GM12891 (cell line): ENCODE measurements at regions not wholly inside any gene's neighbourhood (a gene's known extent, or its start where the extent isn't known, plus 50 kb on each side); places are given as distances from the start of the nearest gene placed in this dataset.

Experiments used
- DNase-seq: peaks from one replicate; pipeline ENCODE4 v3.0.0; 2011; ENCODE audit warnings: low spot score; ENCODE audit not compliant: insufficient read length
- FAIRE-seq: peaks from 2 replicates; lab custom pipeline; 2011; peaks lifted over from hg19 to GRCh38; lab: Jason Lieb, UNC
- PAX5 ChIP-seq: IDR thresholded peaks from 2 replicates; pipeline ENCODE4 v1.6.1; 2011; ENCODE audit warnings: low read length, moderate library complexity, mild to moderate bottlenecking; ENCODE audit not compliant: insufficient read depth, severe bottlenecking
- POLR2A ChIP-seq: IDR thresholded peaks from 2 replicates; pipeline ENCODE4 v1.6.1; 2011; ENCODE audit warnings: low read depth, low read length, control low read depth
- POLR2AphosphoS5 ChIP-seq: IDR thresholded peaks from 2 replicates; pipeline ENCODE4 v1.6.1; 2011; ENCODE audit warnings: low read depth, low read length, control low read depth
- POU2F2 ChIP-seq: IDR thresholded peaks from 2 replicates; pipeline ENCODE4 v1.6.1; 2011; ENCODE audit warnings: low read depth, mild to moderate bottlenecking, control low read depth, low read length, moderate library complexity
- SPI1 ChIP-seq: IDR thresholded peaks from 2 replicates; pipeline ENCODE4 v1.6.1; 2011; ENCODE audit warnings: low read depth, low read length, control low read depth
- TAF1 ChIP-seq: IDR thresholded peaks from 2 replicates; pipeline ENCODE4 v1.6.1; 2011; ENCODE audit warnings: low read depth, low read length, control low read depth

DNA sequence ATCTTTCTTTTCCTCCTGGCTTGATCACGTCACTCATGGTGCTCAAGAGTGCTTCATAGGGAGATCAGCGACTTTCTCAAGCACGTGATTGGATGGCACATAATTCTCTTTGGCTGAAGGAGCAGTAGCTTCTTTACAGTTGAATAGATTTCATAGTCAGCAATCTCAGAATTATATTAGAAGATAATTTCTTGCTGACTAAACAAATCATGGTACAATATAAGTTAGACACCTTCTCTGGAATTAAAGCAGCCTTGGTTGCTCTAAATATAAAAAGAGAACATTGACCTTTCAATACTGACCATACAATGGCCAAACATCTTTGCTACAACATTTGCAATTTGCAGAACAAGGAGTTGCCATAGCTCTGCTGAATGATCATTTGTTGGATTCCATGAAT, 238.5 kb upstream of the CHST9 start:
- FAIRE-seq (no peak), DNase-seq (no peak)
- no peak for TF ChIP-seq PAX5
- no peak for TF ChIP-seq POLR2A
- TF ChIP-seq TAF1, result no peak
- TF ChIP-seq SPI1, result no peak
- no peak for TF ChIP-seq POLR2AphosphoS5
- no peak for TF ChIP-seq POU2F2

DNA sequence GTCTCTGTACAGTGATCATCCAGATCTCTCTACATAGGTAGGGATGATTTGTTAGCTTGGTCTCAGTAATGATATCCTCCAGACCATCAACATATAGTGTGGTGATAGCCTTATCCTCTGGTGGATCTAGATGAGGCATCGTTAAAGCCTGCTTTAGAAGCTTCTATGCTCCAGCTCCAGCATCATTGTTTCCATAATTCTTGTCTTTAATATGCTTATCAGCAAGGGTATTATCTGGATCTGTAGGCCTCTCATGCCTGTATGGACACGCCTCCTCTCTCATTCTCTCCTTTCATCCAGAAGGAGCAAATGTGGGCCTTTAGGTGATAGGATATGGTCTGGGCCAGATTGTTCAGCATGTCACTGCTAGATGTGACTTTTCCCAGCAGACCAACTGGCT, 234.5 kb upstream of the CHST9 start:
- no peak for FAIRE-seq
- no peak for DNase-seq
- TF ChIP-seq POLR2AphosphoS5, result no peak

DNA sequence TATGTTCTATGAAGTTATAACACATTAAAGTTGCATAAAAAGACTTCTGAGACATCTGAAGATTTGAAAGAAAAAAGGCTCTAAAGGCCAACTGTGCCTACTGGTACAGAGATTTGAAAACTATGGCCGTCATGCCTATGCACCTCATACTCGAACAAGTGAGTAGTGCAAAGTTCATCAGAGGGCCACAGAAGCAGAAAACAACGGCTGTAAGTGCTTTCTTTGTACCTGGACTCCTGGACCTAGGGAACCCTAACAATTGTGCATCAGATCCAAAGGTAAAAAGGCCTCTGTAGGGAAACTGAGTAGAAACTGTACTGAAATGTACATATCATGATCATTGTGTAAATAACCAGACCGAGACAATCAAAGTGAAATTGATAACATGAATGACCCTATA, 230.4 kb upstream of the CHST9 start:
- TF ChIP-seq SPI1 (no peak), POLR2A (no peak)
- DNase-seq (no peak), FAIRE-seq (no peak)

DNA sequence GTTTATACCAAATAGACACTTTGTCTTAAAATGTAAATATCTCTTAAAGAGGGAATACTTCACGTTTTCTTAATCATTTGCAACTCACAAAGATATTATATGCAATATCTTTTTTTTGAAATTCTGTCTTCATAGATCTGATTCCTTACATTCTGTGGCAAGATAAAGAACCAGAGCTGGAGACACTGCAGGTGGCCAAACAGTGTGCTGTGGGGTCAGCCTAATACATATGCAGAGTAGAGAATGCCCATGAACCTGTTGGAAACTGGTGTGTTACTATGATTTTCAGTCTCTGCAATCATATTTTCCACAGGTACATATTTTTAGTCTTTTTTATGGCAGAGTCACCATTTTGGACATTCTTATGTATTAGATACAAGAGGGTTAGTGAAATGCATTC, 229.6 kb upstream of the CHST9 start:
- no peak for DNase-seq
- no peak for TF ChIP-seq POU2F2
- TF ChIP-seq PAX5, result no peak
- no peak for TF ChIP-seq POLR2A
- no peak for TF ChIP-seq TAF1
- FAIRE-seq, result no peak

DNA sequence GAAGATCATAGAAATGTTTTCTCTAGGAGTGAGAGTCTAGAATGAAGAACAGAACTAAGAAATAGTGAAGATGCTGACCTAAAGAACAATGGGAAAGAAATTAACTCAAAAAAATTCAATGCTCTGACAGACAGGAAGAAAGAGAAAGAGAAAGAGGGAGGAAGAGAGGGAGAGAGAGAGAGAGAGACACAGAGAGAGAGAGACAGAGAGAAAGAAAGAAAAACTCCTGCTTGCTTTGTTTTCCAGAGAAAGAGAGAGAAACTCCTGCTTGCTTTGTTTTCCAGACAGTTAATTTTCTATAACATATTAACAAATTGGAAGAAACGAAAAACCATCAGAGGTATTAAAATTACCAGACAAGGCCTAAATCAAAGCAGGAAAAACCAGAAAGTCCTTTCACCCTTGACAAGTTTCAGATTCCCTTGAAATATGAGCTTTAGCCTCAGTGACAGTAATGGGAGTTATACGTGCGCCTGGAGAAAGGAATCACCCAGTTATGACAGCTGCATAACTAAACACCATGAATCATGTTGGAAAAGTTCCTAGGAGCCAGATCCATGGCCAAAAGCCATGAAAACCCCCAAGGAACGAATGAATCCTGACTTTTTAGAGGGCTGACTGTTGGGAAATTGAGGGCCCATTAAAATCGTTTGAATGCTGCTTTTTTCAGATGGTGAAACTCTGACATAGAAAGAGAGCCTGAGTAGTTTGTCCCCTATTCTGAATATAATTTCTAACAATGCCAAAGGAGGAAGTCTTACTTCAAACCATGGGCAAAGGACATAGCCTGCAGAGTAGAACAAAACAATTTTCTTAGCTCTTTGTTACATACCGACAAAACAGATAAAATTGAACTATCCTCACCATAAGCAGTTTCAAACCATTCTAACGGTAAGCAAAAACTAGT, 228.6 kb upstream of the CHST9 start:
- no peak for FAIRE-seq
- TF ChIP-seq POLR2AphosphoS5, result no peak
- no peak for TF ChIP-seq PAX5
- no peak for TF ChIP-seq TAF1
- no peak for TF ChIP-seq POLR2A
- no peak for TF ChIP-seq SPI1
- no peak for TF ChIP-seq POU2F2
- no peak for DNase-seq

DNA sequence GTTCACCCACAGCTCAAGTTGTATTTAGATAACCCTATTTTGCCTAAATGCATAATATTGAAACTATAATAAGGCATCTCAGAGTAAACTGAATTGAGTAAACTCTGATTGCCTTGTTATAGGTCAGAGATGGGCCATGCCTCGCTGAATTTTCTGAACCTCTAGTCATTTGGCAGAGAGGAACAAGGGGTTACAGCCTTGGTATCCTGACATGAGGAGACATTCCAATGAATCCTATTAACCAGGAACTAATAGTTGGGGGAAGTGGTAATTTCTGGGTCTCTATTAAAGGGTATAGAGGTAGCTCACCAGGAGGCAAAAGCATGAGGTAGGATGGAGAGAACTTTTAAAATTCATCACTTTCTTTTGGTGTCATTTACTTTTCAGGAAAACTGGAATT, 227.4 kb upstream of the CHST9 start:
- FAIRE-seq (no peak), DNase-seq (no peak)
- TF ChIP-seq POLR2A, result no peak
- TF ChIP-seq PAX5, result no peak
- no peak for TF ChIP-seq POLR2AphosphoS5
- TF ChIP-seq POU2F2, result no peak
- no peak for TF ChIP-seq SPI1
- TF ChIP-seq TAF1, result no peak

DNA sequence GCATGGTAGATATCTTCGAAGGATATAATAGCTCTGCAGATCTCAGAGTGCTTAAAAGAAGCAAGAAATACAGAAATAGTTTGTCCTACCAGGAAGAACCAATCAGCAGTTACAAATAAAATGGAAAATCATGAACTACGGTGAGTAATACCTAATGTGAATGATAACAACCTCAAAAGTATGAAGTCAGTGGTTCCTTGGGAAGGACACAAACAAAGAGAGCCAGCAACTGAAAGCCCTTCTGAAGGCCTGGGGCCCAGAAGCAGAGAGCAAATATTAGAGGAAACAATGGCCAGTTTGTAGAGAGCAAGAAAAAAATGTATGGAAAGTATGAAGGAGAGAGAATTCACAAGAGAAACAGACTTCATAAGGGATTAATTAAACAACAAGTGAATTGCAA, 226.8 kb upstream of the CHST9 start:
- no peak for FAIRE-seq
- TF ChIP-seq PAX5 (no peak), POLR2A (no peak), SPI1 (no peak), POLR2AphosphoS5 (no peak), TAF1 (no peak), POU2F2 (no peak)
- no peak for DNase-seq

DNA sequence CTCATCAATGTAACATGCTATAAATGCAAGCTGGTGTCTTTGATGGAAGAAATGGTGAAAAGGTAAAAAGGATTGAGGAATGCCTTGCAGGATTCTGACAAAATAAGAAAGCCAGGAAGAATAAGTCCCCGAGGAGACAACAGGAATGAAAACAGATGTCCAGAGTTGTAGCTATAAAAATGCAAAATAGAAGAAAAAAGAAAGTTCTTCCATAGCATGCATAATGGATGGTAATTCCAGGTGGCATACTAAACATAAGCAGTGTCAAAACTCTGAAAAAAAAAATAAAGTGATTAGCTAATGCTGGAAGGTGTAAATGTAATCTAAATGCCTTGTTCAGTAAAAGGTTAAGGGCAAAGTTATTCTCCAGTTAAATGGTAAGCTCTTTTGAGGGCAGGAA, 225.9 kb upstream of the CHST9 start:
- FAIRE-seq (no peak), DNase-seq (no peak)
- TF ChIP-seq TAF1 (no peak), POLR2AphosphoS5 (no peak), POU2F2 (no peak), PAX5 (no peak), SPI1 (no peak), POLR2A (no peak)

DNA sequence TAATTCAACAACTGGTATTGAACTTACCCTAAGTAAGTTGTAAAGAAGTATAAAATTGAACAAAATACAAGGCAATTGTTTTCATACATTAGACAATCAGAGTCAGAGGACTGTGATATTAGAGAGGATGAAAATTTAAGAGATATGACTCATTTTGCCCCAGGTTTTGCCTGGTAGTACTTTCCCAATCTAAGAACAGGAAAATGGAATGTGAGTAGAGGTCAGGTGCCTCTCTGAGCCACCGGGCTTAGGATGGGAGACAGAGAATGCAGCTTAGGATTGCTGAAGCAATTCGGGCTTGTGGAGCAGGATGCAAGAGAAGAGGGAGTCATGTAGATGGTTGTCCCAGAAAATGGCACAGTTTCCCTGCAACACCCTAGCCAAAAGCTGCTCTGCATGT, 219.7 kb upstream of the CHST9 start:
- no peak for TF ChIP-seq SPI1
- no peak for TF ChIP-seq POLR2A
- TF ChIP-seq TAF1, result no peak
- no peak for TF ChIP-seq PAX5
- TF ChIP-seq POLR2AphosphoS5, result no peak
- no peak for TF ChIP-seq POU2F2
- FAIRE-seq (no peak), DNase-seq (no peak)

DNA sequence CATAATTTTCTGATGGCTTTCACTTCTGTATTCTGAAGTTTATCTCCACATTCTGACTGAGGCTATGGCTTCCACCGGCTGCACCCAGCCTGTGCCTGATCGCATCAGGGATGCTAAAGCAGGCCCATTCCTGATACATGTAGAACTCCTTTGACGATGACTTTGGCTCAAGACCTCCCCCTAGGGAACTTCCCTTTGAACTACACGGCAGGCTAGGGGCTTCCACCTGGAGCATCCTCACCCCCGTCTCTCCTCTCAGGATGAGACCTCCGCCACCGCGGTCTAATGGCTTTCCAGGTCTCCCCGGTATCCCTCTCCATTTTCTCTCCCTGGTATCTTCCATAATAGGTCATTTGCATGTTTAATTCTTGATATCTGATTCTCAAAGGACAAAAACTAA, 214.9 kb upstream of the CHST9 start:
- TF ChIP-seq POLR2A (no peak), SPI1 (no peak), POLR2AphosphoS5 (no peak), PAX5 (no peak), TAF1 (no peak), POU2F2 (no peak)
- FAIRE-seq (no peak), DNase-seq (no peak)

DNA sequence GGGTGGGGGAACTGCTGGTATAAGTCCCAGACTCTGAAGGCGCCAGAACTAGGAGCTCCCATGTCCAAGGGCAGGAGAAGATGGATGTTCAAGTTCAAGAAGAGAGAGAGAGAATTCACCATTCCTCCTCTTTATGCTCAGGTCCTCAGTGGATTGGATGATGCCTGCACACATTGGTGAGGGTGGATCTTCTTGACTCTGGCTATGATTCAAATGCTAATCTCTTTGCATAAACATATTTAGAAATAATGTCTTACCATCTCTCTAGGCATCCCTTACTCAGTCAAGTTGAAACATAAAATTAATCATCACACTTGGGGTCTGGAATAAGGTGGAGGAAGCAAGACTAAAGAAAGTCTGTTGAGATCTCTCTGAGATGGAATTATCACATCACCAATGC, 210.6 kb upstream of the CHST9 start:
- no peak for DNase-seq
- TF ChIP-seq SPI1 (no peak), POLR2AphosphoS5 (no peak), PAX5 (no peak), POU2F2 (no peak), TAF1 (no peak), POLR2A (no peak)
- no peak for FAIRE-seq
